Ishikawa (cell line): ENCODE measurements at regions not wholly inside any gene's neighbourhood (a gene's known extent, or its start where the extent isn't known, plus 50 kb on each side); places are given as distances from the start of the nearest gene placed in this dataset.

Source experiments
- CEBPB ChIP-seq: IDR thresholded peaks from 2 replicates; pipeline ENCODE4 v1.6.1; 2012
- CREB1 ChIP-seq: IDR thresholded peaks from 2 replicates; pipeline ENCODE4 v1.6.1; 2012; ENCODE audit warnings: low read depth
- EP300 ChIP-seq: IDR thresholded peaks from 2 replicates; pipeline ENCODE4 v1.6.1; 2012; ENCODE audit warnings: borderline replicate concordance
- FOXM1 ChIP-seq: IDR thresholded peaks from 2 replicates; pipeline ENCODE4 v1.6.1; 2012; ENCODE audit warnings: low read depth, borderline replicate concordance
- MAX ChIP-seq: IDR thresholded peaks from 2 replicates; pipeline ENCODE4 v1.6.1; 2012
- NFIC ChIP-seq: IDR thresholded peaks from 2 replicates; pipeline ENCODE4 v1.6.1; 2012
- RAD21 ChIP-seq: IDR thresholded peaks from 2 replicates; pipeline ENCODE4 v1.6.1; 2012; ENCODE audit warnings: low read depth
- REST ChIP-seq: IDR thresholded peaks from 2 replicates; pipeline ENCODE4 v1.6.1; 2012; ENCODE audit warnings: low read depth, mild to moderate bottlenecking
- TAF1 ChIP-seq: IDR thresholded peaks from 2 replicates; pipeline ENCODE4 v1.6.1; 2012; ENCODE audit warnings: low read depth, mild to moderate bottlenecking
- TCF12 ChIP-seq: IDR thresholded peaks from 2 replicates; pipeline ENCODE4 v1.6.1; 2012; ENCODE audit warnings: low read depth
- TEAD4 ChIP-seq: IDR thresholded peaks from 2 replicates; pipeline ENCODE4 v1.6.1; 2012
- USF1 ChIP-seq: IDR thresholded peaks from 2 replicates; pipeline ENCODE4 v1.6.1; 2012
- YY1 ChIP-seq: IDR thresholded peaks from 2 replicates; pipeline ENCODE4 v1.6.1; 2012; ENCODE audit warnings: low read depth
- ZBTB7A ChIP-seq: IDR thresholded peaks from 2 replicates; pipeline ENCODE4 v1.6.1; 2012; ENCODE audit warnings: low read depth

GRCh38 chr14:71463807-71464206, 468.4 kb upstream of the RGS6 start:
- TF ChIP-seq TEAD4 (no peak), CEBPB (no peak), ZBTB7A (no peak), REST (no peak), RAD21 (no peak), TAF1 (no peak), FOXM1 (no peak)

- no peak for TF ChIP-seq USF1
- no peak for TF ChIP-seq REST
- no peak for TF ChIP-seq NFIC
- no peak for TF ChIP-seq YY1
- no peak for TF ChIP-seq MAX
- TF ChIP-seq EP300: no peak
- TF ChIP-seq TCF12: no peak
- no peak for TF ChIP-seq FOXM1
Observed at GRCh38 chr14:71464840-71465239, 467.4 kb upstream of the RGS6 start.

GRCh38 chr14:71465316-71465715, 466.9 kb upstream of the RGS6 start:
- no peak for TF ChIP-seq CEBPB
- no peak for TF ChIP-seq NFIC
- no peak for TF ChIP-seq RAD21
- TF ChIP-seq USF1: no peak
- TF ChIP-seq REST: no peak
- TF ChIP-seq FOXM1: no peak

GRCh38 chr14:71466251-71466650, 466.0 kb upstream of the RGS6 start:
- TF ChIP-seq EP300 (no peak), REST (no peak), USF1 (no peak), MAX (no peak), RAD21 (no peak), TEAD4 (no peak), CEBPB (no peak), CREB1 (no peak), TCF12 (no peak), ZBTB7A (no peak), FOXM1 (no peak), TAF1 (no peak)
